KMS-11 (cell line): ENCODE measurements at regions not wholly inside any gene's neighbourhood (a gene's known extent, or its start where the extent isn't known, plus 50 kb on each side); places are given as distances from the start of the nearest gene placed in this dataset.

Experiments used
- H2AFZ ChIP-seq: fragments of 200-600 bp; sonication (generic); 2 replicates; pipeline ENCODE4 v1.6.1; 2016; ENCODE audit warnings: antibody characterized with exemption, mixed run types, low read depth
- H3K27ac ChIP-seq: fragments of 200-600 bp; sonication (generic); 2 replicates; pipeline ENCODE4 v1.6.1; 2016; ENCODE audit warnings: mild to moderate bottlenecking, mixed run types
- H3K27me3 ChIP-seq: fragments of 200-600 bp; sonication (generic); 2 replicates; pipeline ENCODE4 v1.6.1; 2017; ENCODE audit warnings: mild to moderate bottlenecking, low read depth, mixed run types, moderate library complexity; ENCODE audit not compliant: insufficient read depth
- H3K36me3 ChIP-seq: fragments of 200-600 bp; sonication (generic); 2 replicates; pipeline ENCODE4 v1.6.1; 2017; ENCODE audit warnings: mild to moderate bottlenecking, mixed run types; ENCODE audit not compliant: insufficient read depth
- H3K4me1 ChIP-seq: fragments of 200-600 bp; sonication (generic); 2 replicates; pipeline ENCODE4 v1.6.1; 2016; ENCODE audit warnings: mild to moderate bottlenecking, low read depth, mixed run types; ENCODE audit not compliant: poor library complexity, severe bottlenecking
- H3K4me2 ChIP-seq: fragments of 200-600 bp; sonication (generic); 2 replicates; pipeline ENCODE4 v1.7.0; 2016; ENCODE audit warnings: mild to moderate bottlenecking, mixed run types
- H3K4me3 ChIP-seq: fragments of 200-600 bp; sonication (generic); IDR thresholded peaks from 2 replicates; pipeline ENCODE4 v1.6.1; 2017; ENCODE audit warnings: low read depth, low read length, mixed read lengths; ENCODE audit not compliant: insufficient read depth
- H3K79me2 ChIP-seq: fragments of 200-600 bp; sonication (generic); 2 replicates; pipeline ENCODE4 v1.6.1; 2016; ENCODE audit warnings: low read depth, mixed run types; ENCODE audit not compliant: insufficient read depth
- H3K9ac ChIP-seq: fragments of 200-600 bp; sonication (generic); 2 replicates; pipeline ENCODE4 v1.6.1; 2016; ENCODE audit warnings: mild to moderate bottlenecking, mixed run types
- H4K20me1 ChIP-seq: fragments of 200-600 bp; sonication (generic); 2 replicates; pipeline ENCODE4 v1.6.1; 2016; ENCODE audit warnings: mild to moderate bottlenecking, mixed run types; ENCODE audit not compliant: insufficient read depth
- TF ChIP-seq, protein P1 (sequence below): fragments of 200-600 bp; sonication (generic); conservative IDR thresholded peaks from 2 replicates; pipeline ENCODE4 v1.6.1; 2017; ENCODE audit warnings: low read depth, mild to moderate bottlenecking, antibody characterized with exemption, low read length, moderate library complexity, mixed read lengths

DNA sequence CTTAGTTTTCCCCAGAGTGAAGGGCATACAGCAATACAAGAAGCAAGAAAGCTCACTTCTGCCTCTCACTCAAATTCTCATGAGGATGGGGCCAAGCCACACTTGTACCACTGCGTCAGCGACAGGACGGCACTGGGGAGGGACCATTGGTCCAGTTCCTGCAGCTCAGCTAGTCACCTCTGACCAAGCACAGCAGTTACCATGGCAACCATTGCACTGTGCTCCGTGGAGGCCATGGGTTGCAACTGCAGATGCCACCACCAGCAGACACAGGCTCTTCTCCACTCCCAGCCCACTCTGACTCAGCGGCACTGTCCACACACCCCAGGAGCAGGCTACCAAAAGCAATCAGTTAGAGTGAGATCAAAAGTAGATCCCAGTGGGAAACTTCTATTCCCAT is 441.1 kb upstream of the ARID1B start:
- no peaks in the 10 kb centered on the region for H3K27me3 ChIP-seq
- H3K79me2 ChIP-seq, result no peaks in the 10 kb centered on the region
- H3K4me1 ChIP-seq, result no peaks in the 10 kb centered on the region
- no peaks in the 10 kb centered on the region for H4K20me1 ChIP-seq
- H3K27ac ChIP-seq, result no peak overlapping the region
- H3K36me3 ChIP-seq, result no peaks in the 10 kb centered on the region
- H3K4me3 ChIP-seq, result no peak overlapping the region
- no peak overlapping the region for H2AFZ ChIP-seq
- TF ChIP-seq, protein P1, sequence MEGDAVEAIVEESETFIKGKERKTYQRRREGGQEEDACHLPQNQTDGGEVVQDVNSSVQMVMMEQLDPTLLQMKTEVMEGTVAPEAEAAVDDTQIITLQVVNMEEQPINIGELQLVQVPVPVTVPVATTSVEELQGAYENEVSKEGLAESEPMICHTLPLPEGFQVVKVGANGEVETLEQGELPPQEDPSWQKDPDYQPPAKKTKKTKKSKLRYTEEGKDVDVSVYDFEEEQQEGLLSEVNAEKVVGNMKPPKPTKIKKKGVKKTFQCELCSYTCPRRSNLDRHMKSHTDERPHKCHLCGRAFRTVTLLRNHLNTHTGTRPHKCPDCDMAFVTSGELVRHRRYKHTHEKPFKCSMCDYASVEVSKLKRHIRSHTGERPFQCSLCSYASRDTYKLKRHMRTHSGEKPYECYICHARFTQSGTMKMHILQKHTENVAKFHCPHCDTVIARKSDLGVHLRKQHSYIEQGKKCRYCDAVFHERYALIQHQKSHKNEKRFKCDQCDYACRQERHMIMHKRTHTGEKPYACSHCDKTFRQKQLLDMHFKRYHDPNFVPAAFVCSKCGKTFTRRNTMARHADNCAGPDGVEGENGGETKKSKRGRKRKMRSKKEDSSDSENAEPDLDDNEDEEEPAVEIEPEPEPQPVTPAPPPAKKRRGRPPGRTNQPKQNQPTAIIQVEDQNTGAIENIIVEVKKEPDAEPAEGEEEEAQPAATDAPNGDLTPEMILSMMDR, result no peak
- no peak overlapping the region for H3K9ac ChIP-seq
- H3K4me2 ChIP-seq, result no peak overlapping the region

DNA sequence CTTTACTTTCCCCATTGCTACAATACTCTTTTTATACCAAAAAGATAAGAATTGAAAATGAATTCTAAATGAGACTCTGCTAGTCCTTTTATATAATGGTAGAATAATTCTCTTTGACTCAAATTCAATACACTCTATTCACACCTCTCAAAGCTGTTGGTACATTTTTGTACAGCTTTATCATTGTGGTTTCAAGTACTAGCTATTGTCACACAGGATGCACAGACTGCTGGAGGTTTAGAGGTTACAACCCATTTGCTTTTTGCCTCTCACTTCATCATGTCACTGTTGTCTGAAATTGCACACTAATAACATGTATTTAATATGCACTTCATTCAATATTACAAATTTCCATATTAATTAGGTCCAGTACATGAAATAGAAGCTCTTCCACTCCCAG is 442.2 kb upstream of the ARID1B start:
- no peaks in the 10 kb centered on the region for H3K79me2 ChIP-seq
- H3K4me1 ChIP-seq, result no peaks in the 10 kb centered on the region
- no peak overlapping the region for H2AFZ ChIP-seq
- no peak overlapping the region for H3K4me3 ChIP-seq
- TF ChIP-seq, protein P1, result no peak
- no peak overlapping the region for H3K9ac ChIP-seq
- no peak overlapping the region for H3K27ac ChIP-seq
- H4K20me1 ChIP-seq, result no peaks in the 10 kb centered on the region
- no peaks in the 10 kb centered on the region for H3K36me3 ChIP-seq
- H3K27me3 ChIP-seq, result no peaks in the 10 kb centered on the region
- no peak overlapping the region for H3K4me2 ChIP-seq

DNA sequence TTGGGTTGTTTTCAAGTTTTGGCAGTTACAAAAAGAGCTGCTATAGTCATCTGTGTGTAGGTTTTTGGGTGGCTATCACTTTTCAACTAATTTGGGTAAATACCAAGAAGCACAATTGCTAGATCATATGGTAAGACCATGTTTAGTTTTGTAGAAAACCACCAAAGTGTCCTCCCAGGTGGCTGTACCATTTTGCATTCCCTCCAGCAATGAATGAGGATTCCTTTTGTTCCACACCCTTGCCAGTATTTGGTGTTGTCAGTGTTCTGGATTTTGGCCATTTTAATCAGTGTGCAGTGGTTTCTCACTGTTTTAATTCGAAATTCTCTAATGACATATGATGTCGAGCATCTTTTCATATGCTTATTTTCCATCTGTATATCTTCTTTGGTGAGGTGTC is 457.5 kb upstream of the ARID1B start:
- Histone ChIP-seq H3K27me3 (no peaks in the 10 kb centered on the region), H3K9ac (no peak overlapping the region), H3K4me2 (no peak overlapping the region), H2AFZ (no peak overlapping the region), H3K36me3 (no peaks in the 10 kb centered on the region), H3K79me2 (no peaks in the 10 kb centered on the region), H3K4me1 (no peaks in the 10 kb centered on the region), H4K20me1 (no peaks in the 10 kb centered on the region), H3K4me3 (no peak overlapping the region), H3K27ac (no peak overlapping the region)
- TF ChIP-seq, protein P1, result no peak

DNA sequence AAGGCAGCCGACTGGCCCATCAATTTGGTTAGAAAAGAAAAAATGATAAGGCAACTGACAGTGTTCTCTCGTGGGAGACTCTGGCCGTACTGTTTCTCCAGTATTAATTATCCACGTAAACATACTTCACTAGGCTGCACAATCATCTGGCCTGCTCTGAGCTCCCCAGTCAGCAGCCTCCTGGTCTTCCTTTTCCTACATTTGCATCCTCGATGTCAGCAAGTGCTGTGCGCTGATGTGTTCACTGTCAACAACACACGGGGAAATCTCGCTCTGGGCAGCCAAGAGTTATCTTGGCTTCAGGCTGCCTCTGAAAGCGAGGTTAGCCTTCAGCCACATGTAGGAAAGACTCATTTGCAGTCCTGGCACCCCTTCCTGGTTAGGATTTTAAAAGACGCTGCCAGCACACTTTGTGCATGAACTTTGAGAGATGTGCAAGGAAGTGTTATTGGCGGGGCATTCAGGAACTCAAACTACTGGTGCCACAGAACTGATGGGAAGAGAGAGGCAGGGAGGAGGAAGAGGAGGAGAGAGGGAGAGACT is 460.5 kb upstream of the ARID1B start:
- Histone ChIP-seq H3K4me1 (no peaks in the 10 kb centered on the region), H3K27ac (no peak overlapping the region), H3K27me3 (no peaks in the 10 kb centered on the region), H3K4me3 (no peak overlapping the region), H3K9ac (no peak overlapping the region), H3K36me3 (no peaks in the 10 kb centered on the region), H4K20me1 (no peaks in the 10 kb centered on the region), H3K79me2 (no peaks in the 10 kb centered on the region), H3K4me2 (no peak overlapping the region), H2AFZ (no peak overlapping the region)
- TF ChIP-seq, protein P1, result no peak

DNA sequence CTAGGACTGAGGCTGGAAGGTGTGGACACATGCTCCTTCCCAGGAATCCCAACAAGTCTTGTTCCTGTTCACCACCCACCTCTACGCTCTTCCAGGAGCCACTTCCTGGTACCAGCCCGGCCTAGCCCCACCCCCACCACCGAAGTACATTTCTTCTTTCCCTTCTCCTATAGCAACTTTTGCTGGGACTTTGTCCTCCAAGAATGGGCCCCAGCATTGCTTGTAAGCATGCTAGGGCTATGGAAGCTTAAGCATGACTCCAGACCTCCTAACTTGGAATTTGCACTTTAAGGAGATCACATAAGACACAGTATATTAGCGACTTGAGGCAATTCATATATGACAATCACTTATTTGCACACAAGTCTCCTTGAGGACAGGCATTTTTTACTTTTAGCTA is 462.0 kb upstream of the ARID1B start:
- H3K27me3 ChIP-seq, result no peaks in the 10 kb centered on the region
- TF ChIP-seq, protein P1, result no peak

More for the DNA sequence above, 462.0 kb upstream of the ARID1B start:
- H3K27ac ChIP-seq, result no peak overlapping the region
- H2AFZ ChIP-seq, result no peak overlapping the region
- no peaks in the 10 kb centered on the region for H3K79me2 ChIP-seq
- no peak overlapping the region for H3K9ac ChIP-seq
- no peaks in the 10 kb centered on the region for H4K20me1 ChIP-seq
- H3K4me3 ChIP-seq, result no peak overlapping the region
- H3K4me1 ChIP-seq, result no peaks in the 10 kb centered on the region
- no peak overlapping the region for H3K4me2 ChIP-seq
- H3K36me3 ChIP-seq, result no peaks in the 10 kb centered on the region
